Gastroesophageal sphincter (tissue), 4 donors: ENCODE measurements at regions not wholly inside any gene's neighbourhood (a gene's known extent, or its start where the extent isn't known, plus 50 kb on each side); places are given as distances from the start of the nearest gene placed in this dataset.
"Not testable (repeated sequence)": the region's sequence is repeated elsewhere in the genome, so short reads cannot be mapped to it uniquely, and the experiment has no call there.

ENCODE experiments used
- ATAC-seq: fragments of 150-250 bp; one replicate; pipeline ENCODE4 v1.9.1; 2016; ENCODE audit warnings: mild to moderate bottlenecking, moderate library complexity
- H3K27ac ChIP-seq, 4 donors: fragments of 200-600 bp; sonication (generic) in 3 of 4; 1 replicate in 3 of 4; 2 replicates in 1 of 4; pipeline ENCODE4 v1.5.1; 2016 to 2019
- H3K27me3 ChIP-seq: fragments of 200-600 bp; sonication (generic); one replicate; pipeline ENCODE4 v1.5.1; 2019
- H3K36me3 ChIP-seq, 2 donors: fragments of 200-600 bp; sonication (generic); one replicate each; pipeline ENCODE4 v1.5.1; 2019; ENCODE audit warnings: control low read depth in 1 of 2
- H3K4me1 ChIP-seq, 3 donors: fragments of 200-600 bp; sonication (generic); 1 replicate in 2 of 3; 2 replicates in 1 of 3; pipeline ENCODE4 v1.5.1; 2016 to 2019; ENCODE audit warnings: control low read depth in 2 of 3
- H3K4me3 ChIP-seq, 2 donors: fragments of 200-600 bp; sonication (generic); one replicate each; pipeline ENCODE4 v1.5.1; 2019; ENCODE audit warnings: mild to moderate bottlenecking in 1 of 2, moderate library complexity in 1 of 2
- H3K9me3 ChIP-seq, 3 donors: fragments of 200-600 bp; sonication (generic); one replicate each; pipeline ENCODE4 v1.5.1; 2017 to 2019; ENCODE audit warnings: control low read depth in 2 of 3
- EP300 ChIP-seq: sonication (generic); formaldehyde crosslinking; IDR thresholded peaks from one replicate; pipeline ENCODE4 v1.6.1; 2017; ENCODE audit warnings: antibody characterized with exemption, mild to moderate bottlenecking
- POLR2A ChIP-seq, 2 donors: fragments of 450-650 bp; IDR thresholded peaks; one replicate each; pipeline ENCODE4 v1.6.1; 2017; ENCODE audit warnings: antibody characterized with exemption in 2 of 2, mild to moderate bottlenecking in 2 of 2, moderate library complexity in 1 of 2
- POLR2AphosphoS5 ChIP-seq: sonication (generic); formaldehyde crosslinking; IDR thresholded peaks from one replicate; pipeline ENCODE4 v1.6.1; 2017; ENCODE audit warnings: antibody characterized with exemption
- WGBS, 2 donors: methylation state at CpG; one replicate each; pipeline ENCODE4 v1.1.5; 2018; ENCODE audit warnings: low coverage in 1 of 2; 5-methylcytosine and 5-hydroxymethylcytosine counted together
- TF ChIP-seq, protein P1 (sequence below), 4 experiments: fragments of 200-600 bp in 2 of 4; fragments of 450-650 bp in 2 of 4; sonication (generic) in 1 of 4; IDR thresholded peaks; one replicate each; pipeline ENCODE4 v1.5.1; 2017 to 2019; ENCODE audit warnings: antibody characterized with exemption in 4 of 4, mild to moderate bottlenecking in 2 of 4, moderate library complexity in 2 of 4

DNA sequence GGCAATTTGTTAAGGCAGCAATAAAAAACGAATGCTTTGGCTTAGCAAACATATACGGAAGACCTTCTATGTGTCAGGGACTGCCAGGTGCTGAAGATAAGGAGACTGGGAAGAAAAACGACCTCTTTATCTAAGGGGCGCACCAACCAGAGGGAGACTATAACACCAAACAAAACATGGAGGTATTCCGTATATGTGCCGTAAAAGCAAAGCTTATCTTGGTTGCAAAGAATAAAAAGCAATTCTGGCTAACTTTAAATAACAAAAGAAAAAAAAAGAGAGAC lies 167.1 kb upstream of the KCNJ15 start:
- no peaks in the 10 kb centered on the region for H3K36me3 ChIP-seq
- no peaks in the 10 kb centered on the region for H3K9me3 ChIP-seq
- H3K27ac ChIP-seq, result no peak overlapping the region
- H3K27me3 ChIP-seq, result no peaks in the 10 kb centered on the region
- ATAC-seq, result no peak
- H3K4me1 ChIP-seq, result no peaks in the 10 kb centered on the region
- WGBS, 2 donors, result 45 to 55% methylated on average over 6 of the region's 6 CpGs
- H3K4me3 ChIP-seq, result no peak overlapping the region
- TF ChIP-seq EP300 (no peak), POLR2A (IDR thresholded peaks at IDR 0.05) (no peak), POLR2AphosphoS5 (no peak)
- TF ChIP-seq, protein P1, sequence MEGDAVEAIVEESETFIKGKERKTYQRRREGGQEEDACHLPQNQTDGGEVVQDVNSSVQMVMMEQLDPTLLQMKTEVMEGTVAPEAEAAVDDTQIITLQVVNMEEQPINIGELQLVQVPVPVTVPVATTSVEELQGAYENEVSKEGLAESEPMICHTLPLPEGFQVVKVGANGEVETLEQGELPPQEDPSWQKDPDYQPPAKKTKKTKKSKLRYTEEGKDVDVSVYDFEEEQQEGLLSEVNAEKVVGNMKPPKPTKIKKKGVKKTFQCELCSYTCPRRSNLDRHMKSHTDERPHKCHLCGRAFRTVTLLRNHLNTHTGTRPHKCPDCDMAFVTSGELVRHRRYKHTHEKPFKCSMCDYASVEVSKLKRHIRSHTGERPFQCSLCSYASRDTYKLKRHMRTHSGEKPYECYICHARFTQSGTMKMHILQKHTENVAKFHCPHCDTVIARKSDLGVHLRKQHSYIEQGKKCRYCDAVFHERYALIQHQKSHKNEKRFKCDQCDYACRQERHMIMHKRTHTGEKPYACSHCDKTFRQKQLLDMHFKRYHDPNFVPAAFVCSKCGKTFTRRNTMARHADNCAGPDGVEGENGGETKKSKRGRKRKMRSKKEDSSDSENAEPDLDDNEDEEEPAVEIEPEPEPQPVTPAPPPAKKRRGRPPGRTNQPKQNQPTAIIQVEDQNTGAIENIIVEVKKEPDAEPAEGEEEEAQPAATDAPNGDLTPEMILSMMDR (IDR thresholded peaks at IDR 0.05), result no peak

DNA sequence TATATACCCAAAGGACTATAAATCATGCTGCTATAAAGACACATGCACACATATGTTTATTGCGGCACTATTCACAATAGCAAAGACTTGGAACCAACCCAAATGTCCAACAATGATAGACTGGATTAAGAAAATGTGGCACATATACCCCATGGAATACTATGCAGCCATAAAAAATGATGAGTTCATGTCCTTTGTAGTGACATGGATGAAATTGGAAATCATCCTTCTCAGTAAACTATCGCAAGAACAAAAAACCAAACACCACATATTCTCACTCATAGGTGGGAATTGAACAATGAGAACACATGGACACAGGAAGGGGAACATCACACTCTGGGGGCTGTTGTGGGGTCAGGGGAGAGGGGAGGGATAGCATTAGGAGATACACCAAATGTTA lies 165.7 kb upstream of the KCNJ15 start:
- H3K4me1 ChIP-seq, H3K36me3 ChIP-seq, H3K27ac ChIP-seq, H3K4me3 ChIP-seq, ATAC-seq, H3K27me3 ChIP-seq, H3K9me3 ChIP-seq: not testable (repeated sequence)
- WGBS, 2 donors, result 83 to 100% methylated on average over 1 of the region's 2 CpGs

DNA sequence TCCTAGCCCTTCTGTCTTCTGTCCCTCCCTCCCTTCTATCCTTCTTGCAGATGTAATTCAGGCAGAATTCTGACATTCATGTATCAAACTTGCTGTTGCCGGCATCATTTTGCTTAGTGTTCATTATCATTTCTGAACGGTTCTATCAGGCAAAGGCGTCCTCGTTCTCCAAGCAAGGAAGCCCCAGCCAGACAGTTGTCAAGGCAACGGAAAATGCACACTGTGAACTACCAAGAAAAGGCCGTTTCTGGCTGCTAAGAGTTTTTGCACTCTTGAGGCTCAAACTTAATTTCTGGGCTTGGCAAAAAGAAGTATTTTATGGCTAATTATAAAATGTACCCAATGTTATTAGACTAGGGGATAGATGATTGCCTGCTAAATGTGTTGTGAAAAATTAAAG lies 164.7 kb upstream of the KCNJ15 start:
- H3K9me3 ChIP-seq, result peaks cover 0 to 5% (median 0%) of the 10 kb centered on the region in 3 donors
- H3K4me1 ChIP-seq, result no peaks in the 10 kb centered on the region
- H3K4me3 ChIP-seq, result no peak overlapping the region
- 16% methylated on average over 2 of the region's 6 CpGs; no CpG with 5 or more reads in 1 of the 2 donors for WGBS, 2 donors
- no peaks in the 10 kb centered on the region for H3K36me3 ChIP-seq
- no peak for ATAC-seq
- TF ChIP-seq, protein P1 (IDR thresholded peaks at IDR 0.05), result no peak
- no peak overlapping the region for H3K27ac ChIP-seq
- no peaks in the 10 kb centered on the region for H3K27me3 ChIP-seq

DNA sequence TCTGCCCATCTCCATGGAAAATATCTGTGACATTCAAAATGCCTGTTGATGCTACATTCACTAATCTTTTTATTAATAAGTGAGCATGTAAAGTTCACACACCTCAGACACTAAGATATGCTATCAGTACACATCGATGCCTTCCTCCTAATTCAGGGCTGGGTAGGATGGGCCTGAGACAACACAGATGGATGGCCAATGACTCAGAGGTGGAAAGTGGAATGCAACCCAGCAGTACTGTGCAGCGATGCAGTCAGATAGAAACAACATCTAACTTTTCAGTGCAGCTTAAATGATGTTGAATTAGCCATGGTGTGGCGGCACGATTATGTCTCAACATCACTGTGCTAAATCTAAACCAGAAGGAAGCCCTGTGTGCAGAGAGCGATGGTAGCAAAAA lies 161.6 kb upstream of the KCNJ15 start:
- TF ChIP-seq, protein P1 (IDR thresholded peaks at IDR 0.05), result no peak
- TF ChIP-seq POLR2AphosphoS5 (no peak), EP300 (no peak), POLR2A (IDR thresholded peaks at IDR 0.05) (no peak)
- H3K27me3 ChIP-seq, result no peaks in the 10 kb centered on the region
- no peak overlapping the region for H3K4me3 ChIP-seq
- H3K36me3 ChIP-seq, result no peaks in the 10 kb centered on the region
- no peak overlapping the region for H3K27ac ChIP-seq
- ATAC-seq, result no peak
- 70 to 85% methylated on average over 5 of the region's 5 CpGs for WGBS, 2 donors
- H3K4me1 ChIP-seq, result no peaks in the 10 kb centered on the region
- H3K9me3 ChIP-seq, result peaks cover 0 to 16% (median 0%) of the 10 kb centered on the region in 3 donors

DNA sequence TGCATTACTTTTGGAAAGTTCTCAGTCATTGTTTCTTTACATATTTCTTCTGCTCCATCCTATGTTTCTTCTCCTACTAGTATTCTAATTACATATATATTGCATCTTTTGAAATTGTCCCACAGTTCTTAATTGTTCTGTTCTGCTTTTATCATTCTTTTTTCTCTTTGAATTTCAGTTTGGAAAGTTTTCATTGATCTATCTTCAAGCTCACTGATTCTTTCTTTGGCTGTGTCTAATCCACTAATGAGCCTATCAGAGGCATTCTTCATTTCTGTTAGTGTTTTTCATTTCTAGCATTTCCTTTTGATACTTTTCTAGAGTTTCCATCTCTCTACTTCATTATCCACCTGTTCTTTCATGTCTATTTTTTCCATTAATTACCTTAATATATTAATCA lies 159.0 kb upstream of the KCNJ15 start:
- Histone ChIP-seq H3K36me3 (no peaks in the 10 kb centered on the region), H3K27me3 (peaks cover 10% of the 10 kb centered on the region), H3K27ac (no peak overlapping the region), H3K4me3 (no peak overlapping the region), H3K4me1 (no peaks in the 10 kb centered on the region), H3K9me3 (peaks cover 0 to 16% (median 0%) of the 10 kb centered on the region in 3 donors)
- ATAC-seq, result no peak
- TF ChIP-seq EP300 (no peak), POLR2AphosphoS5 (no peak), POLR2A (IDR thresholded peaks at IDR 0.05) (no peak)
- TF ChIP-seq, protein P1 (IDR thresholded peaks at IDR 0.05), result no peak

DNA sequence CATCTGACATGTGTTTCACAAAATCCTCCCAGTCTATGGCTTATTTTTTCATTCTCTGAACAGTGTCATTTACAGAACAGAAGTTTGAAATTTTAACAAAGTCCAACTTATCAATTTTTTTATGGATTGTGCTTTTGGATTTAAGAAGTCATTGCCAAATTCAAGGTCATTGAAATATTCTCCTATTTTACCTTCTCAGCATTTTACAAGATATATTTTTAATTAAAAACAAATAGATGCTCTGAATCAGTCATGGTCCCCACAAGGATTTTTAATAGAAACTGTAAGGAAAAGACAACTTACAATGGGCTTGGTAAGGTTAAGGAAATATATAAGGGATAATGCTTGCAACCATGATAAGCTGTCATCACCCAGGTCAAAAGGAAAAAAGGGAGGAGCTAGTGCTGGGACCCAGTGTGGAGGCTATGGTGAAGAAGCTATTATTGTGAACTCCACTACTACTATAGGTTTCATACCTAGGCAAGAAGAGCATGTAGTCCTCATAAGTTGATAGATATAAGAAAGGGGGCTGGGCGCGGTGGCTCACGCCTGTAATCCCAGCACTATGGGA lies 144.5 kb upstream of the KCNJ15 start:
- no peaks in the 10 kb centered on the region for H3K36me3 ChIP-seq
- no peaks in the 10 kb centered on the region for H3K4me1 ChIP-seq
- H3K4me3 ChIP-seq, result no peak overlapping the region
- no peak for TF ChIP-seq POLR2AphosphoS5
- no peak for TF ChIP-seq EP300
- TF ChIP-seq POLR2A (IDR thresholded peaks at IDR 0.05), result no peak
- TF ChIP-seq, protein P1 (IDR thresholded peaks at IDR 0.05), result no peak
- no peak for ATAC-seq
- no peaks in the 10 kb centered on the region for H3K9me3 ChIP-seq
- WGBS, 2 donors, result no CpG with 5 or more reads among the region's 3 CpGs
- H3K27ac ChIP-seq, result no peak overlapping the region
- H3K27me3 ChIP-seq, result peaks cover 5% of the 10 kb centered on the region
